ENCODE measurements at regions not wholly inside any gene's neighbourhood (a gene's known extent, or its start where the extent isn't known, plus 50 kb on each side); places are given as distances from the start of the nearest gene placed in this dataset.

DNA sequence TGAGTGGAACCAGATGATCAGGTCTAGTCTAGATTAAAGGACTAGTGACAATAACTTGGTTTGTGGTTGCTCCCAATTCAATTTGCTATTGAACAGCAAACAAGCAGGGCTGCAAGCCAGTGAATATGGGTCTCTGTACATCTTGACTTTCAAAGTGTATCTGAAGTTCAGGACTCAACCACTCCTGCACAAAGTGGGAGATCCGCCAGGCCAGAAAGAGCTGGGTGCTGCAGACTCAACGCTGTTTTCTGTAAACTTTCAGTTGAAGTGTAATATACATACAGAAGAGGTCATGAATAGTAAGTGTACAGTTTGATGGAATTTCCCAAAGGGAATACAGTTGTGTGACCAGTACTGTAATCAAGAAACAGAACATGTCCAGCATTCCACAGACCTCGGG lies 416.6 kb downstream of the RPS24 start:
- TF ChIP-seq TAF1 (IDR thresholded peaks at IDR 0.05; ENCODE audit: low read depth) (no peak), TCF12 (IDR thresholded peaks at IDR 0.05; ENCODE audit: low read depth) (no peak), EP300 (IDR thresholded peaks at IDR 0.05; ENCODE audit: borderline replicate concordance) (no peak), EGR1 (IDR thresholded peaks at IDR 0.05) (no peak)
- TF ChIP-seq, protein P1, sequence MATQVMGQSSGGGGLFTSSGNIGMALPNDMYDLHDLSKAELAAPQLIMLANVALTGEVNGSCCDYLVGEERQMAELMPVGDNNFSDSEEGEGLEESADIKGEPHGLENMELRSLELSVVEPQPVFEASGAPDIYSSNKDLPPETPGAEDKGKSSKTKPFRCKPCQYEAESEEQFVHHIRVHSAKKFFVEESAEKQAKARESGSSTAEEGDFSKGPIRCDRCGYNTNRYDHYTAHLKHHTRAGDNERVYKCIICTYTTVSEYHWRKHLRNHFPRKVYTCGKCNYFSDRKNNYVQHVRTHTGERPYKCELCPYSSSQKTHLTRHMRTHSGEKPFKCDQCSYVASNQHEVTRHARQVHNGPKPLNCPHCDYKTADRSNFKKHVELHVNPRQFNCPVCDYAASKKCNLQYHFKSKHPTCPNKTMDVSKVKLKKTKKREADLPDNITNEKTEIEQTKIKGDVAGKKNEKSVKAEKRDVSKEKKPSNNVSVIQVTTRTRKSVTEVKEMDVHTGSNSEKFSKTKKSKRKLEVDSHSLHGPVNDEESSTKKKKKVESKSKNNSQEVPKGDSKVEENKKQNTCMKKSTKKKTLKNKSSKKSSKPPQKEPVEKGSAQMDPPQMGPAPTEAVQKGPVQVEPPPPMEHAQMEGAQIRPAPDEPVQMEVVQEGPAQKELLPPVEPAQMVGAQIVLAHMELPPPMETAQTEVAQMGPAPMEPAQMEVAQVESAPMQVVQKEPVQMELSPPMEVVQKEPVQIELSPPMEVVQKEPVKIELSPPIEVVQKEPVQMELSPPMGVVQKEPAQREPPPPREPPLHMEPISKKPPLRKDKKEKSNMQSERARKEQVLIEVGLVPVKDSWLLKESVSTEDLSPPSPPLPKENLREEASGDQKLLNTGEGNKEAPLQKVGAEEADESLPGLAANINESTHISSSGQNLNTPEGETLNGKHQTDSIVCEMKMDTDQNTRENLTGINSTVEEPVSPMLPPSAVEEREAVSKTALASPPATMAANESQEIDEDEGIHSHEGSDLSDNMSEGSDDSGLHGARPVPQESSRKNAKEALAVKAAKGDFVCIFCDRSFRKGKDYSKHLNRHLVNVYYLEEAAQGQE (IDR thresholded peaks at IDR 0.05; ENCODE audit: low read depth) = no peak
- TF ChIP-seq, protein P2, sequence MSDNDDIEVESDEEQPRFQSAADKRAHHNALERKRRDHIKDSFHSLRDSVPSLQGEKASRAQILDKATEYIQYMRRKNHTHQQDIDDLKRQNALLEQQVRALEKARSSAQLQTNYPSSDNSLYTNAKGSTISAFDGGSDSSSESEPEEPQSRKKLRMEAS (IDR thresholded peaks at IDR 0.05) = no peak

Measured in Ishikawa (cell line).